Renal cortical epithelial cell (primary cell): ENCODE measurements at regions not wholly inside any gene's neighbourhood (a gene's known extent, or its start where the extent isn't known, plus 50 kb on each side); places are given as distances from the start of the nearest gene placed in this dataset.
"Not testable (repeated sequence)": the region's sequence is repeated elsewhere in the genome, so short reads cannot be mapped to it uniquely, and the experiment has no call there.

Experiments
- DNase-seq: peaks from one replicate; pipeline ENCODE4 v3.0.0-alpha.2; 2011; ENCODE audit warnings: low read depth

DNA sequence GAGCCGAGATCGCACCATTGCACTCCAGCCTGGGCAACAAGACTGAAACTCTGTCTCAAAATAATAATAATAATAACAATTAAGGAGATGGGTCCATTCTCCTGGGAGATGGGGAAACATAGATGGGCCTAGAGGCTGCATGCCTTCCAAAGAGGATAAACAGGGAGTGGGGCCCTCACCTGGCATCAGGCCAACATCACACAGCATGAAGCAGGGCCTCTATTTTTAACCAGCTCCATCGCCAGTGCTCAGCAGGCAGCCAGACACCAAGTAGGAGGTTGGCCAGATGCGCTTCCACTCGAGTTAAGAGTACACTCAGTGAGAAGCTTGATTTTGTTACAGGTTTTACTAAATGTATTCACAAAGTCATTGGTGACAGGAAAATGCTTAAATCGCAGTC is 352.0 kb downstream of the RRAGC start:
- no peak for DNase-seq

GRCh38 chr1:38505944-38506343 is 353.6 kb downstream of the RRAGC start:
- DNase-seq: no peak

DNA sequence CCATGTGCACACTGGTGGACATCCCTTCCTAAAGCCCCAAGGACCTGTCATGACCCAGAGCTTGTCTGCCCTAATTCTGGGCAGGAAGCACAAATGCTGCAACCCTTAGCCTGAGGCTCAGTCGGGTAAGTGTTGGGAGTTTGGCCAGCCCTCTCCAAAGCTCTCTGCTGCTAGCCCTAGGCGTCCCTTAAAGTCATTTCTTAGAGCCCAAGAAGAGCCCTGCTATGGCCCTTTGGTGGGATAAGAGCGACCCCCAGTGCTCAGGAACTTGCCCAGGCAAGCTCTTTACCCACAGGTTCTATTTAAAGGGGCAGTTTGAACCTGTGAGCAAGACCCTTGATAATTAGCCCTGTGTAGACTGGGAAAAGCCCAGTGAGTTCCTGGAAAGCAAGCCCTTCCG is 356.8 kb downstream of the RRAGC start:
- no peak for DNase-seq

DNA sequence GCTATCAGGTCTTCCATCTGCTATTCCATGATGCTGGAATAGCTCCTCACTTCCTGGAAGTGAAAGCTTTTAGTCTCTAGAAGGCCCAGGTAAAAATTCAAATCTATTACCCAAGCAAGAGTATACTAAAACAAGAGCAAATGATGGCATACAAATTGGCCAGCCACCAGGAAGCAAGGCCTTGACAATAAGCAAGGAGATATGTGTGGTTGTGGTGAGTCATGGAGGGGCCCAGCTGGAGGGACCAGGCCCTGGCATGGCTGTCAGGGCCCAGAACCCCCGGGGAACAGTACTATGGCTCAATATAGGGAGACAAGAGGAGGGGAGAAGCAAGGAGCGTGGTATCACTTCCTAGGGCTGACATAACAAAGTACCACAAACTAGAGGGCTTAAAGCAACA is 358.7 kb downstream of the RRAGC start:
- DNase-seq: no peak

DNA sequence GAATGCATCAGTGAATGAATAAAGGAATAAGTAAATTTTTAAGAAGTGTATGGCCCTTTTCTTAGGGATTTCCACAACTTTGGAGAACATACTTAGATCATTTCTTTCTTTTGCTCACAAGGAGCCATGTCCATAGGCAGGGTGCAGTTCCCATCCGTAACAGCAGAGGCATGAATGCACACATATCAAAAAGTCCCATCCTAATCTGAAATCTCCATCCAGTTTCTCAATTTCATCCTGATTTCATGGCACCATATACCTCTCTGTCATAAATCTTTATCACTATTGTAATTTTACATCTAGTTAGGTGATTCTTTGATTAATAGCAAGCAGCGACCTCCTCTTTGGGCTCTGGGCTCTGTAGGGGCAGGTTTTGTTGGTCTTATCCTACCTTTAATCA is 359.2 kb downstream of the RRAGC start:
- DNase-seq: no peak

GRCh38 chr1:38498686-38499085 is 360.9 kb downstream of the RRAGC start:
- no peak for DNase-seq

GRCh38 chr1:38497921-38498656 is 361.5 kb downstream of the RRAGC start:
- no peak for DNase-seq

GRCh38 chr1:38493306-38493705 is 366.3 kb downstream of the RRAGC start:
- not testable (repeated sequence) for DNase-seq

DNA sequence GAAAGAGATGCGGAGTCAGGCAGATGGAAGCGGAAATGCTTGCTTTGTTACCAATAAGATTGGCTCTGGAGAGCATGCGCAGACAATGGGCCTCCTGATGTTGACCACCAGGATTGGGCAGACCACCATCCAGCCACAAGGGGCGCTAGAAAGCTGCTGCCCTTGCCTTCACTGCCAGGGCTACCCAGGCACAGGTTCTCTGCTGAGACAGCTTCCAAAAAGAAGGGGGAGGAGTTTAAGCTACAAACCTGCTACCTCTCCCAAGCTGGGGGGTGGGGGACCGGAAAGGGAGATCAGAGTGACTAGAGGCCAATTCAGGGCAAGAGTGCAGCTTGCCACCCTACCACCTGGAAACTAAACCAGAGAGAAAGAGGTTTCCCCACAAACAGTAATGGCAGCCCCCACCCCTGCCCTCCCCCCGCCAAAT is 369.7 kb downstream of the RRAGC start:
- no peak for DNase-seq

DNA sequence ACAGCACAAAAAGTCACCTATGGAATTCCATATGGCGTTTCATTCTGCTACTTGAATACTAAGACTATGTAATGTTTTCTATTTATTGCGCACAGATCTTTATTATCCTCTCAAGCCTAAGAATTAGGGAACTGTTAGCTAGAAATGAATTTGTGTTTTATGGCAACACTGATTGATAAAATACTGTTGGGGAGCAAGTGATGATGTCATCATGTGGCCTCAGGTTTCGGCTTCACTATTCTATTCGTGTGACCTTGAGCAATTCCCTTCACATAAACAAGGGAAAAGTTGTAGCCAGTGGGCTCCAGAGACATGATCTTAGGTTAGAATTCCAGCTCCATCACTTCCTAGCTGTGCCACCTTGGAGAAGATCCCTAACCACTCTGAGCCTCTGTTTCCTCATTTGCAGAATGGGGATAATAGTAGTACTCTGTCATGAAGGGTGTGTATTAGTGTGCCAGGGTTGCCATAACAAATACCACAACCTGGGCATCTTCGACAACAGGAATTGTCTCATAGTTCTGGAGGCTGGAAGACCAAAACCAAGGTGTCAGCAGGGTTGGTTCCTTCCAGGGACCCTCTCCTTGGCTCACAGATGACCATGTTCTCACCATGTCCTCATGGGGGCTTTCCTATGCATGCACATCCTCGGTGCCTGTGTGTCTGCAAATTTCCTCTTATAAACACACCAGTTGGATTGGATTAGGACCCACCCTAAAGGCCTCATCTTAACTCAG is 371.2 kb downstream of the RRAGC start:
- DNase-seq: no peak

DNA sequence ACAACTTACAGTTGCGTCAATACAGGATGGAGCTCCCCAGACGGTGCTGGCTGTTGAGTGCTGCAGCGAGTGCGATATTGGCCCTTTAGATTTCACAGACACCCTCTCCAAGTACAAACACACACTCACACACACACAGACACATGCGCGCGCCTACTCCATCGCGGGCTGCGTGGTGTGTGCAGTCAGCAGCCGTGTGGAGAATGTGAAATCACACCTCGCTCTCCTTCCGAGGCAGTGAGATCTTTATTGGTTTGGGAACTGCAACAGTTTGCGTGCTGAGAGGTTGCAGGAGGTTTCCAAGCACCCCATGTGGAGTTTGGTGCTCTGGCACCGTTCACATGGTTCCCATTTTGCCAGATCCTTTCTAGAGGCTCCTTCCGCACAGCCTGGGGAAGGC is 372.2 kb downstream of the RRAGC start:
- DNase-seq: no peak

GRCh38 chr1:38486085-38486484 is 373.5 kb downstream of the RRAGC start:
- no peak for DNase-seq

DNA sequence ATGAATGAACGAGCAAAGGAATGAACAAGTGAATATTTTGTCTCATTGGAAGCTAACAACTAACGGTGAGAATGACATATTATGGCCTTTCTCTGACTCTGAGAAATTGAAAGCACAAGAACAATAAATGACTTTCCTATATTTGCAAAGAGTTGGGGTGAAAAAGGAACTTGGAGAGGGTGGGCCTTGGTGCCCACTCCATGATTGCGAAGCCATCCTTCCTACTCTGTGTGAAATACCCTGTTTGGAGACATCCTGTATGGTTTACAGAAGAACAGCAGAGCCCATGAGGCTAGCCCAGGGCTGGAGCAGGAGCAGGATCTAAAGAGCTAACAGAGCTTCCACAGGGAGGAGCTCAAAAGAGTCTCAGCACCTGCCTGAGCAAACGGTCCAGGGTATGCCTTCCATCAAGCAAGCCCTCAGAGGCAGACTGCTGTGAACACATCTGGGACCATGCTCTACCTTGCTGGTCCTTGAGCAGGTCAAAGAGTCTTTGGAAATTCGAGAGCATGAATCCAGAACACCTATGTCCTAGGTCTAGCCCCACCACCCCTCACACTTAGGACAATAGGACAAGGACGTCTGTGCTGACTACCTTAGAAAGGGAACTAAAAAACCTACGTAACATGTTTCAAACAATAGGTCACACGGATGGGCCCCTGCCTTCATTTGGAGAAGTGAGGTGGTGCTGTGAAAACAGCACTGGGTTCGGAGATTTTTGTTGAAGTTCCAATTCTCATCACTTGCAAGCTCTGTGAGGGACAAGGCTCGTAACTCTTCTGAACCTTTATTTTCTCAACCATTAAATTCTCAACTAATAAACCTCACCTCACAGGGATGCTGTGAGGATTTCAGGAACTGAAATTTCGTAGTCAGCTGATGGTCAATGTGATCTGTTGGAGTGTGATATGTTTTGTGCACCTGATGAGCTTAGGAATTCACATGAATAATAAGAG is 377.4 kb downstream of the RRAGC start:
- DNase-seq: no peak

- not testable (repeated sequence) for DNase-seq
Measured at GRCh38 chr1:38479662-38480061, 379.9 kb downstream of the RRAGC start.

GRCh38 chr1:38477811-38478210 is 381.8 kb downstream of the RRAGC start:
- no peak for DNase-seq

DNA sequence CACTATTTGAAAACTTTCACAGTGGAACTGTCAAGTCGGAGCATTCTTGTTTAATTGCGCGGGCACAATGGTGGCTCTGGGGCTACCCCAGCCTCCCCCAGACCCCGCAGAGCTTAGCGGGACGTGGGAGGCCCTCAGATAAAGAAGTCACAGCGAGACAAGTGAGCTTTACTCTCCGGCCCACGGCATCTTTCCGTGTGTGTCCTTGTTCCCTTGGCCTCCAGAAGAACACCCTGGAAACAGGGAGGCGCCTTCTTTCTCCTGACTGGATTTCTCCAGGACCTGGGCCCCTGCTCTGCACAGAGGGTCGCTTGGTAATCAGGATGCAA is 382.8 kb downstream of the RRAGC start:
- DNase-seq: no peak

- no peak for DNase-seq
Measured at GRCh38 chr1:38476111-38476849, 383.3 kb downstream of the RRAGC start.

DNA sequence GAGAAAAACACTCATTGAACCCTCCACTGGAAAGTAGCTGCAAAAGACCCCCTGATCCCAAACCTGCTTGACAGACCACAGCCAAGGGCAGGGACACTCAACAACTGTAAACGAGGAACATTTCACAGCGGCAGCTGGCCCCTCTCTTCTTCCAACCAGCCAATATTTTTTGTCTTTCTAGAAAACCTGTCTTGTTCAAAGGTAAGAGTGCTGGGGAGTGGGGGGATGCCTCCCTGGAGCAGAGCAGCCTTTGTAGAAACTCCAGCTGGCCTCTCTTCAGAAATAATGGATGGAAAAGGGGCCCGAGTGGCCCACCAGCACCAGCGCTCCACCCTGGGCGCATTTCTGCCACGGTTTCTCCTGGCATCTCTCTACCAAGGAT is 384.0 kb downstream of the RRAGC start:
- DNase-seq: no peak

- DNase-seq: peak; percentile 37
Measured at GRCh38 chr1:38474738-38475623, 384.6 kb downstream of the RRAGC start.

GRCh38 chr1:38466487-38466886 is 393.1 kb downstream of the RRAGC start:
- no peak for DNase-seq

- DNase-seq: no peak
Measured at GRCh38 chr1:38465460-38465859, 394.1 kb downstream of the RRAGC start.
